DND-41 (cell line): ENCODE measurements at regions not wholly inside any gene's neighbourhood (a gene's known extent, or its start where the extent isn't known, plus 50 kb on each side); places are given as distances from the start of the nearest gene placed in this dataset.

Experiments
- ATAC-seq: fragments of 200-7000 bp; cut with Tn5 transposase; 3 replicates; pipeline ENCODE4 v1.9.1; 2021; ENCODE audit warnings: low read depth; ENCODE audit not compliant: insufficient read depth
- DNase-seq: peaks from one replicate; pipeline ENCODE4 v3.0.0-alpha.2; 2020
- H2AFZ ChIP-seq: 2 replicates; pipeline ENCODE4 v1.6.0; 2012; ENCODE audit warnings: low read depth, low read length
- H3K27ac ChIP-seq: 2 replicates; pipeline ENCODE4 v1.5.1; 2012; ENCODE audit warnings: low read length, inconsistent platforms
- H3K27me3 ChIP-seq: fragments of 200-600 bp; sonication (generic); 2 replicates; pipeline ENCODE4 v1.6.0; 2012; ENCODE audit warnings: low read length, mild to moderate bottlenecking, inconsistent platforms; ENCODE audit not compliant: insufficient read depth, poor library complexity
- H3K36me3 ChIP-seq: 2 replicates; pipeline ENCODE4 v1.5.1; 2012; ENCODE audit warnings: low read length, inconsistent platforms; ENCODE audit not compliant: insufficient read depth
- H3K4me1 ChIP-seq: 2 replicates; pipeline ENCODE4 v1.5.1; 2012; ENCODE audit warnings: mild to moderate bottlenecking, low read length; ENCODE audit not compliant: insufficient read depth
- H3K4me2 ChIP-seq: 2 replicates; pipeline ENCODE4 v1.6.0; 2012; ENCODE audit warnings: mild to moderate bottlenecking, moderate library complexity, low read length, inconsistent platforms; ENCODE audit not compliant: insufficient read depth
- H3K4me3 ChIP-seq, 2 experiments: fragments of 200-600 bp in 1 of 2; shearing (Covaris generic) in 1 of 2; 2 replicates each; pipeline ENCODE4 v1.5.1; 2012 to 2016; ENCODE audit warnings: inconsistent platforms in 2 of 2, low read length in 2 of 2, mild to moderate bottlenecking in 2 of 2, low read depth in 1 of 2, moderate library complexity in 1 of 2
- H3K79me2 ChIP-seq: 2 replicates; pipeline ENCODE4 v1.6.0; 2012; ENCODE audit warnings: low read length, inconsistent platforms; ENCODE audit not compliant: insufficient read depth
- H3K9ac ChIP-seq: 2 replicates; pipeline ENCODE4 v1.6.0; 2012; ENCODE audit warnings: low read depth, mild to moderate bottlenecking, inconsistent platforms, low read length, moderate library complexity
- H3K9me3 ChIP-seq: 2 replicates; pipeline ENCODE4 v1.5.1; 2012; ENCODE audit warnings: low read length, moderate library complexity, mild to moderate bottlenecking, inconsistent platforms; ENCODE audit not compliant: insufficient read depth, severe bottlenecking
- H4K20me1 ChIP-seq: 2 replicates; pipeline ENCODE4 v1.6.0; 2012; ENCODE audit warnings: low read length; ENCODE audit not compliant: insufficient read depth
- EZH2 ChIP-seq: IDR thresholded peaks from 3 replicates; pipeline ENCODE4 v1.6.1; 2012; ENCODE audit warnings: borderline replicate concordance, low read depth, mild to moderate bottlenecking, moderate library complexity, low read length, inconsistent platforms; ENCODE audit not compliant: severe bottlenecking
- TF ChIP-seq, protein P1 (sequence below): IDR thresholded peaks from 2 replicates; pipeline ENCODE4 v1.5.1; 2012; ENCODE audit warnings: borderline replicate concordance, low read length, moderate library complexity, mild to moderate bottlenecking; ENCODE audit not compliant: poor library complexity, severe bottlenecking; ENCODE audit errors: extremely low read depth

DNA sequence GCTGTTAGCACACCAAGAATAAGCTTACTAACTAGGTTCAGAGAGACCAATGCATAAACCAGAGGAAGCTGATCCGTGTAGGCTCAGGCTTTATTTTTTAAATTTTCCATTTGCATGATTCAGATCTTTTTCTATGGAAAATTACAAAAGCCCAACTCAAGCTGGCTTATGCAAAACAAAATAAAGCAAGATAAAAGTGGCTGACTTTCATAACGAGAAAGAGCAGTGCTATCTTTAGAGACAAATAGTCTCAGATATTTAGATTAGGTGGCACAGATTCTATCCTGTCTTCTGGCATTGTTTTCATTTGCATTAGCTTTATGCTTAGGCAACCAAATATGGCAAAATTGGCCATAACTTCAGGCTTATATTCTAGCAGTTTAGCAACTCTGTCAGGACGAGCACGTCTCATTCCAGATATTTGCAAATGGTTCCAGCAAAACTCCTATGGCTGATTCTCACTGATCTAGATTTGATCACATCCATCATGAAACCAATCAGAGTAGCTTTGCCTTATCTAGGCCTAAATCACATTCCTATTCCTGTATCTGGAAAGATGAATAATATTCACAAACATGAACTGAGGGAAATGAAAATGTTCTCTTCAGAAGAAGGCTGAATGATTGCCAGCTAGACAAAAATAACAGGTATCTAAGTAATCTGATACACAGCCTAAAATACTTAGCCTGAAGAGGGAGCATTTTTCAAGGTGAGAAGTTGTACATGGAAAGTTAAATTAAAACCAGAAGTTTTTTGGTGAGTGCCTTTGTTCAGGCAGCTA is 216.4 kb upstream of the DPPA4 start:
- H3K27me3 ChIP-seq, result no peaks in the 10 kb centered on the region
- TF ChIP-seq, protein P1, sequence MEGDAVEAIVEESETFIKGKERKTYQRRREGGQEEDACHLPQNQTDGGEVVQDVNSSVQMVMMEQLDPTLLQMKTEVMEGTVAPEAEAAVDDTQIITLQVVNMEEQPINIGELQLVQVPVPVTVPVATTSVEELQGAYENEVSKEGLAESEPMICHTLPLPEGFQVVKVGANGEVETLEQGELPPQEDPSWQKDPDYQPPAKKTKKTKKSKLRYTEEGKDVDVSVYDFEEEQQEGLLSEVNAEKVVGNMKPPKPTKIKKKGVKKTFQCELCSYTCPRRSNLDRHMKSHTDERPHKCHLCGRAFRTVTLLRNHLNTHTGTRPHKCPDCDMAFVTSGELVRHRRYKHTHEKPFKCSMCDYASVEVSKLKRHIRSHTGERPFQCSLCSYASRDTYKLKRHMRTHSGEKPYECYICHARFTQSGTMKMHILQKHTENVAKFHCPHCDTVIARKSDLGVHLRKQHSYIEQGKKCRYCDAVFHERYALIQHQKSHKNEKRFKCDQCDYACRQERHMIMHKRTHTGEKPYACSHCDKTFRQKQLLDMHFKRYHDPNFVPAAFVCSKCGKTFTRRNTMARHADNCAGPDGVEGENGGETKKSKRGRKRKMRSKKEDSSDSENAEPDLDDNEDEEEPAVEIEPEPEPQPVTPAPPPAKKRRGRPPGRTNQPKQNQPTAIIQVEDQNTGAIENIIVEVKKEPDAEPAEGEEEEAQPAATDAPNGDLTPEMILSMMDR, result peak; percentile 35
- TF ChIP-seq EZH2, result no peak

DNA sequence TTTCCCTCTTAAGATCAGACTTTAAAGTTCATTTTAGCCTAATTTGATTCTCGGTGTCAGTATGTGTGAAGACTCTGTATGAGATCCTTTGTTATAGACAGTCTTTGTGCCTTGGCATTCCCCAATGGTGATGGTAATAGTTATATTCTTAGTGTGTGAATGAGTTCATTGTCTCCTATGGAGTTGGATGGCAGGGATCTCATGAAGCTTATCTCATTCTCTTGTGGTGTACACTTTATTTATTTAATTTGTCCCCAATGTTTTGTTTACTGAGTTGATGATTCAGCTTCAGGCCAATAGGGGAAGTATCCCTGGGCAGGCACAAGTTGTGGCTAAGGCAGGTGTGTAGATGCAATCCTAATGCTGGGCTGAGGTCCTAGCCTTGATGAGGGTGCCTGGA is 222.0 kb upstream of the DPPA4 start:
- Histone ChIP-seq H3K4me1 (peaks cover 15% of the 10 kb centered on the region), H3K79me2 (no peaks in the 10 kb centered on the region), H3K9ac (no peak overlapping the region), H3K9me3 (peaks cover 25% of the 10 kb centered on the region), H2AFZ (no peak overlapping the region), H3K4me2 (no peak overlapping the region), H4K20me1 (no peaks in the 10 kb centered on the region), H3K27me3 (no peaks in the 10 kb centered on the region), H3K36me3 (no peaks in the 10 kb centered on the region), H3K27ac (no peak overlapping the region), H3K4me3 (no peak overlapping the region)
- TF ChIP-seq EZH2, result no peak
- TF ChIP-seq, protein P1, result no peak
- DNase-seq (no peak), ATAC-seq (no peak)

More for the DNA sequence above, 216.4 kb upstream of the DPPA4 start:
- ATAC-seq, result no peak
- Histone ChIP-seq H2AFZ (no peak overlapping the region), H3K27ac (no peak overlapping the region), H3K79me2 (no peaks in the 10 kb centered on the region), H3K4me2 (no peak overlapping the region), H4K20me1 (no peaks in the 10 kb centered on the region), H3K9me3 (peaks cover 9% of the 10 kb centered on the region), H3K4me3 (no peak overlapping the region), H3K4me1 (peaks cover 20% of the 10 kb centered on the region), H3K9ac (no peak overlapping the region), H3K36me3 (no peaks in the 10 kb centered on the region)
- no peak for DNase-seq

DNA sequence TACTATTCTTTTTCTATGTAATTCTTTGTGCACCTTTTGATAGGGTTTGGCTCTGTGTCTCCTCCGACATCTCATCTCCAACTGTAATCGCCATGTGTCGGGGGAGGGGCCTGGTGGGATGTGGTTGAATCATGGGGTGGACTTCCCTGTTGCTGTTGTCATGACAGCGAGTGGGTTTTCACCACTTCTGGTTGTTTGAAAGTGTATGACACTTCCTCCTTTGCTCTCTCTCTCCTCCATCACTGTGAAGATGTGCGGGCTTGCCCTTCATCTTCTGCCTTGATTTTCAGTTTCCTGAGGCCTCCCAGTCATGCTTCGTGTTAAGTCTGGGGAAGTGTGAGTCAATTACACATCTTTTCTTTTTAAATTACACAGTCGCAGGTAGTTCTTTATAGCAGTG is 225.8 kb upstream of the DPPA4 start:
- TF ChIP-seq, protein P1, result no peak
- no peak for TF ChIP-seq EZH2
- H3K4me1 ChIP-seq, result peaks cover 15% of the 10 kb centered on the region
- H3K4me2 ChIP-seq, result no peak overlapping the region
- H2AFZ ChIP-seq, result no peak overlapping the region
- DNase-seq, result peak; percentile 74
- H3K36me3 ChIP-seq, result no peaks in the 10 kb centered on the region
- ATAC-seq, result peak; percentile 81
- no peak overlapping the region for H3K9ac ChIP-seq
- peaks cover 18% of the 10 kb centered on the region for H3K9me3 ChIP-seq
- H3K27me3 ChIP-seq, result no peaks in the 10 kb centered on the region
- no peaks in the 10 kb centered on the region for H3K79me2 ChIP-seq
- no peak overlapping the region for H3K4me3 ChIP-seq
- no peaks in the 10 kb centered on the region for H4K20me1 ChIP-seq
- H3K27ac ChIP-seq, result no peak overlapping the region
